GM12878 (cell line): ENCODE measurements at regions not wholly inside any gene's neighbourhood (a gene's known extent, or its start where the extent isn't known, plus 50 kb on each side); places are given as distances from the start of the nearest gene placed in this dataset.

Source experiments
- ATAC-seq: fragments of 200-7000 bp; cut with Tn5 transposase; 3 replicates; pipeline ENCODE4 v1.9.1; 2020; ENCODE audit warnings: mild to moderate bottlenecking, moderate library complexity
- BruUV-seq: library from RNA; stranded (reverse); fragments of 400-500 nt; replicated peaks from 2 replicates; lab custom pipeline; 2021; lab: Mats Ljungman, UMichigan
- CTCF ChIA-PET: fragments of 300-600 bp; sonication (Branson Sonifier 250); formaldehyde crosslinking; extraction: SDS; loops from one replicate; lab custom pipeline; 2021; ENCODE audit warnings: inconsistent platforms; lab: Yijun Ruan, JAX
- POLR2A ChIA-PET: fragments of 350-600 bp; formaldehyde crosslinking; extraction: SDS; loops from one replicate; lab custom pipeline; 2021; ENCODE audit warnings: inconsistent platforms; lab: Charles Lee
- RAD21 ChIA-PET: fragments of 300-600 bp; sonication (Branson Sonifier 250); formaldehyde crosslinking; loops from one replicate; lab custom pipeline; 2023; ENCODE audit warnings: antibody characterized with exemption; ENCODE audit not compliant: unreplicated experiment; lab: Charles Lee
- SMC1A ChIA-PET: fragments of 300-600 bp; sonication (Branson Sonifier 250); formaldehyde crosslinking; loops from one replicate; lab custom pipeline; 2023; ENCODE audit not compliant: unreplicated experiment, uncharacterized antibody; lab: Charles Lee
- DNase-seq: peaks from one replicate; pipeline ENCODE4 v3.0.0-alpha.2; 2011; ENCODE audit warnings: low read depth, low spot score
- FAIRE-seq: peaks from 3 replicates; lab custom pipeline; 2011; peaks lifted over from hg19 to GRCh38; lab: Jason Lieb, UNC
- H2AFZ ChIP-seq: 2 replicates; pipeline ENCODE4 v1.6.0; 2011; ENCODE audit warnings: low read depth, low read length, control low read depth; ENCODE audit not compliant: control insufficient read depth
- H3K27ac ChIP-seq: 2 replicates; pipeline ENCODE4 v1.5.1; 2011; ENCODE audit warnings: control low read depth; ENCODE audit not compliant: control insufficient read depth, insufficient read depth
- H3K27me3 ChIP-seq, 2 experiments: replicated peaks in 1 of 2; 2 replicates each; pipeline versions ENCODE4 v1.6.0 to v1.6.1; 2011; ENCODE audit warnings: low read length in 1 of 2; ENCODE audit not compliant: control insufficient read depth in 2 of 2, insufficient read depth in 2 of 2
- H3K36me3 ChIP-seq, 2 experiments: 2 replicates each; pipeline ENCODE4 v1.5.1; 2011; ENCODE audit warnings: low read length in 1 of 2; ENCODE audit not compliant: control insufficient read depth in 2 of 2, insufficient read depth in 2 of 2
- H3K4me1 ChIP-seq: 2 replicates; pipeline ENCODE4 v1.6.1; 2011; ENCODE audit warnings: mild to moderate bottlenecking, low read length, moderate library complexity, mixed read lengths; ENCODE audit not compliant: control insufficient read depth, insufficient read depth
- H3K4me2 ChIP-seq: 2 replicates; pipeline ENCODE4 v1.6.0; 2011; ENCODE audit warnings: control low read depth; ENCODE audit not compliant: control insufficient read depth, insufficient read depth
- H3K4me3 ChIP-seq: fragments of 200-600 bp; sonication (generic); 2 replicates; pipeline ENCODE4 v1.5.1; 2016
- H3K79me2 ChIP-seq: 2 replicates; pipeline ENCODE4 v1.6.0; 2011; ENCODE audit warnings: low read length; ENCODE audit not compliant: control insufficient read depth, insufficient read depth
- H3K9ac ChIP-seq: 2 replicates; pipeline ENCODE4 v1.8.0; 2011; ENCODE audit warnings: low read length, control low read depth, mixed read lengths; ENCODE audit not compliant: control insufficient read depth, insufficient read depth
- H3K9me3 ChIP-seq: replicated peaks from 3 replicates; pipeline ENCODE4 v1.5.1; 2011; ENCODE audit warnings: mild to moderate bottlenecking, low read length; ENCODE audit not compliant: control insufficient read depth, insufficient read depth
- H4K20me1 ChIP-seq: 2 replicates; pipeline ENCODE4 v1.6.0; 2011; ENCODE audit not compliant: control insufficient read depth, insufficient read depth
- CBX5 ChIP-seq: sonication (generic); IDR thresholded peaks from 2 replicates; pipeline ENCODE4 v1.6.1; 2016; ENCODE audit warnings: low read depth, moderate library complexity, mild to moderate bottlenecking, inconsistent platforms
- CHD2 ChIP-seq: IDR thresholded peaks from 2 replicates; pipeline ENCODE4 v1.6.1; 2011; ENCODE audit warnings: low read depth, low read length, improper control_type of control experiment, borderline replicate concordance
- FOXM1 ChIP-seq: IDR thresholded peaks from 2 replicates; pipeline ENCODE4 v1.6.1; 2012; ENCODE audit warnings: low read depth, mild to moderate bottlenecking, inconsistent platforms, low read length, moderate library complexity
- JUNB ChIP-seq: IDR thresholded peaks from 2 replicates; pipeline ENCODE4 v1.6.1; 2016; ENCODE audit warnings: antibody characterized with exemption, mild to moderate bottlenecking
- KAT2A ChIP-seq: conservative IDR thresholded peaks from 2 replicates; pipeline ENCODE4 v1.6.1; 2011; ENCODE audit warnings: low read depth, low read length; ENCODE audit not compliant: control insufficient read depth
- MEF2A ChIP-seq: IDR thresholded peaks from 2 replicates; pipeline ENCODE4 v1.6.1; 2011; ENCODE audit warnings: low read depth, mild to moderate bottlenecking, low read length, moderate library complexity; ENCODE audit not compliant: insufficient read depth
- WGBS: methylation state at CpG from one replicate; pipeline ENCODE4 v1.1.6; 2016; ENCODE audit warnings: low lambda C conversion rate; ENCODE audit not compliant: insufficient replicate concordance, insufficient coverage; ENCODE audit errors: missing lambda C conversion rate; 5-methylcytosine and 5-hydroxymethylcytosine counted together
- in situ Hi-C: fragments of 300-500 bp; cut with MboI; formaldehyde crosslinking; loops from 9 replicates; pipeline ENCODE4 v1.14.3; 2018; ENCODE audit warnings: mixed read lengths
- intact Hi-C: fragments of 100-400 bp; cut with micrococcal nuclease; formaldehyde crosslinking; loops from one replicate; pipeline ENCODE4 v1.14.2; 2022; ENCODE audit not compliant: unreplicated experiment
- TF ChIP-seq, protein P1 (sequence below): fragments of 450-650 bp; IDR thresholded peaks from 2 replicates; pipeline ENCODE4 v1.6.1; 2017; ENCODE audit warnings: mild to moderate bottlenecking, moderate library complexity
- TF ChIP-seq, protein P2 (sequence below): fragments of 450-650 bp; IDR thresholded peaks from 2 replicates; pipeline ENCODE4 v1.6.1; 2014; ENCODE audit warnings: mild to moderate bottlenecking
- TF ChIP-seq, protein P3 (sequence below): IDR thresholded peaks from 2 replicates; pipeline ENCODE4 v1.6.1; 2011; ENCODE audit warnings: mild to moderate bottlenecking, low read depth, low read length, moderate library complexity; ENCODE audit not compliant: insufficient replicate concordance

DNA sequence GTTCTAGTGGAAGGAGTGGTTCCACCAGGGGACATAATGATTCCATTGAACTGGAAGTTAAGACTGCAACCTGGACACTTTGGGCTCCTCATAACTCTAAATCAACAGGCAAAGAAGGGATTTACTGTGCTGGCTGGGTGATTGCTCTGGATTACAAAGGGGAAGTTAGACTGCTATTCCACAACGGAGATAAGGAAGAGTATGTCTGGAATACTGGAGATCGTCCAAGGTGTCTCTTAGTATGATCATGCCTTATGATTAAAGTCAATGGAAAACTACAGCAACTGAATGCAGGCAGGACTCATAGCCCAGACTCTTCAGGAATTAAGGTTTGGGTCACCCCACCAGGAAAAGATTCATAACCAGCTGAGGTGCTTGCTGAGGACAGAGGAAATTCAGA lies 310.6 kb upstream of the MGMT start:
- Histone ChIP-seq H3K9ac (no peak overlapping the region), H3K36me3 (no peaks in the 10 kb centered on the region), H4K20me1 (no peaks in the 10 kb centered on the region), H3K27me3 (no peaks in the 10 kb centered on the region), H3K4me2 (no peak overlapping the region), H2AFZ (no peak overlapping the region), H3K9me3 (no peaks in the 10 kb centered on the region), H3K4me1 (no peaks in the 10 kb centered on the region), H3K4me3 (no peak overlapping the region), H3K27ac (no peak overlapping the region), H3K79me2 (no peaks in the 10 kb centered on the region)
- ChIA-PET SMC1A (no interaction called here), CTCF (no interaction called here), POLR2A (no interaction called here), RAD21 (no interaction called here)
- in situ Hi-C loops: no loop called here
- 13% methylated on average over 2 of the region's 2 CpGs for WGBS
- no peak for TF ChIP-seq MEF2A
- no peak for TF ChIP-seq CHD2
- TF ChIP-seq, protein P1, sequence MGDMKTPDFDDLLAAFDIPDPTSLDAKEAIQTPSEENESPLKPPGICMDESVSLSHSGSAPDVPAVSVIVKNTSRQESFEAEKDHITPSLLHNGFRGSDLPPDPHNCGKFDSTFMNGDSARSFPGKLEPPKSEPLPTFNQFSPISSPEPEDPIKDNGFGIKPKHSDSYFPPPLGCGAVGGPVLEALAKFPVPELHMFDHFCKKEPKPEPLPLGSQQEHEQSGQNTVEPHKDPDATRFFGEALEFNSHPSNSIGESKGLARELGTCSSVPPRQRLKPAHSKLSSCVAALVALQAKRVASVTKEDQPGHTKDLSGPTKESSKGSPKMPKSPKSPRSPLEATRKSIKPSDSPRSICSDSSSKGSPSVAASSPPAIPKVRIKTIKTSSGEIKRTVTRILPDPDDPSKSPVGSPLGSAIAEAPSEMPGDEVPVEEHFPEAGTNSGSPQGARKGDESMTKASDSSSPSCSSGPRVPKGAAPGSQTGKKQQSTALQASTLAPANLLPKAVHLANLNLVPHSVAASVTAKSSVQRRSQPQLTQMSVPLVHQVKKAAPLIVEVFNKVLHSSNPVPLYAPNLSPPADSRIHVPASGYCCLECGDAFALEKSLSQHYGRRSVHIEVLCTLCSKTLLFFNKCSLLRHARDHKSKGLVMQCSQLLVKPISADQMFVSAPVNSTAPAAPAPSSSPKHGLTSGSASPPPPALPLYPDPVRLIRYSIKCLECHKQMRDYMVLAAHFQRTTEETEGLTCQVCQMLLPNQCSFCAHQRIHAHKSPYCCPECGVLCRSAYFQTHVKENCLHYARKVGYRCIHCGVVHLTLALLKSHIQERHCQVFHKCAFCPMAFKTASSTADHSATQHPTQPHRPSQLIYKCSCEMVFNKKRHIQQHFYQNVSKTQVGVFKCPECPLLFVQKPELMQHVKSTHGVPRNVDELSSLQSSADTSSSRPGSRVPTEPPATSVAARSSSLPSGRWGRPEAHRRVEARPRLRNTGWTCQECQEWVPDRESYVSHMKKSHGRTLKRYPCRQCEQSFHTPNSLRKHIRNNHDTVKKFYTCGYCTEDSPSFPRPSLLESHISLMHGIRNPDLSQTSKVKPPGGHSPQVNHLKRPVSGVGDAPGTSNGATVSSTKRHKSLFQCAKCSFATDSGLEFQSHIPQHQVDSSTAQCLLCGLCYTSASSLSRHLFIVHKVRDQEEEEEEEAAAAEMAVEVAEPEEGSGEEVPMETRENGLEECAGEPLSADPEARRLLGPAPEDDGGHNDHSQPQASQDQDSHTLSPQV: no peak
- TF ChIP-seq CBX5: no peak
- TF ChIP-seq JUNB: no peak
- no peak for TF ChIP-seq FOXM1
- TF ChIP-seq, protein P2, sequence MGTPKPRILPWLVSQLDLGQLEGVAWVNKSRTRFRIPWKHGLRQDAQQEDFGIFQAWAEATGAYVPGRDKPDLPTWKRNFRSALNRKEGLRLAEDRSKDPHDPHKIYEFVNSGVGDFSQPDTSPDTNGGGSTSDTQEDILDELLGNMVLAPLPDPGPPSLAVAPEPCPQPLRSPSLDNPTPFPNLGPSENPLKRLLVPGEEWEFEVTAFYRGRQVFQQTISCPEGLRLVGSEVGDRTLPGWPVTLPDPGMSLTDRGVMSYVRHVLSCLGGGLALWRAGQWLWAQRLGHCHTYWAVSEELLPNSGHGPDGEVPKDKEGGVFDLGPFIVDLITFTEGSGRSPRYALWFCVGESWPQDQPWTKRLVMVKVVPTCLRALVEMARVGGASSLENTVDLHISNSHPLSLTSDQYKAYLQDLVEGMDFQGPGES: no peak
- TF ChIP-seq, protein P3, sequence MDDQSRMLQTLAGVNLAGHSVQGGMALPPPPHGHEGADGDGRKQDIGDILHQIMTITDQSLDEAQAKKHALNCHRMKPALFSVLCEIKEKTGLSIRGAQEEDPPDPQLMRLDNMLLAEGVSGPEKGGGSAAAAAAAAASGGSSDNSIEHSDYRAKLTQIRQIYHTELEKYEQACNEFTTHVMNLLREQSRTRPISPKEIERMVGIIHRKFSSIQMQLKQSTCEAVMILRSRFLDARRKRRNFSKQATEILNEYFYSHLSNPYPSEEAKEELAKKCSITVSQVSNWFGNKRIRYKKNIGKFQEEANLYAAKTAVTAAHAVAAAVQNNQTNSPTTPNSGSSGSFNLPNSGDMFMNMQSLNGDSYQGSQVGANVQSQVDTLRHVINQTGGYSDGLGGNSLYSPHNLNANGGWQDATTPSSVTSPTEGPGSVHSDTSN: no peak
- no peak for TF ChIP-seq KAT2A
- no peak for FAIRE-seq
- BruUV-seq: no TSS peak
- intact Hi-C loops: no loop called here
- no peak for ATAC-seq
- DNase-seq: no peak
